K562 (cell line): ENCODE measurements at regions not wholly inside any gene's neighbourhood (a gene's known extent, or its start where the extent isn't known, plus 50 kb on each side); places are given as distances from the start of the nearest gene placed in this dataset.

ENCODE experiments used
- ATF1 ChIP-seq, 2 experiments: fragments of 450-650 bp in 1 of 2; IDR thresholded peaks; 2 replicates each; pipeline ENCODE4 v1.6.1; 2016; ENCODE audit warnings: missing compliant biosample characterization in 1 of 2, missing genetic modification characterization in 1 of 2
- CREB5 ChIP-seq: fragments of 250-450 bp; sonication (Bioruptor Pico); IDR thresholded peaks from 2 replicates; pipeline ENCODE4 v1.5.0; 2020; ENCODE audit warnings: mild to moderate bottlenecking
- ESRRA ChIP-seq: fragments of 450-650 bp; IDR thresholded peaks from 2 replicates; pipeline ENCODE4 v1.6.1; 2014; ENCODE audit warnings: low read depth, mild to moderate bottlenecking, moderate library complexity, borderline replicate concordance
- JUND ChIP-seq, 2 experiments: IDR thresholded peaks; 2 replicates in 1 of 2; 3 replicates in 1 of 2; pipeline ENCODE4 v1.6.1; 2011; ENCODE audit warnings: borderline replicate concordance in 2 of 2, low read depth in 2 of 2, low read length in 2 of 2, improper control_type of control experiment in 1 of 2, missing biosample characterization in 1 of 2, missing genetic modification characterization in 1 of 2, missing genetic modification reagents in 1 of 2
- MXI1 ChIP-seq: IDR thresholded peaks from 2 replicates; pipeline ENCODE4 v1.6.1; 2011; ENCODE audit warnings: low read depth, mild to moderate bottlenecking, improper control_type of control experiment, low read length
- NCOA6 ChIP-seq: fragments of 450-650 bp; IDR thresholded peaks from 2 replicates; pipeline ENCODE4 v1.6.1; 2017; ENCODE audit warnings: mild to moderate bottlenecking
- NKRF ChIP-seq: fragments of 450-650 bp; IDR thresholded peaks from 2 replicates; pipeline ENCODE4 v1.6.1; 2016; ENCODE audit warnings: borderline replicate concordance
- NR2C1 ChIP-seq, 2 experiments: fragments of 450-650 bp; IDR thresholded peaks; 2 replicates each; pipeline ENCODE4 v1.6.1; 2017; ENCODE audit warnings: mild to moderate bottlenecking in 2 of 2, antibody characterized with exemption in 1 of 2, inconsistent platforms in 1 of 2, missing compliant biosample characterization in 1 of 2, missing genetic modification characterization in 1 of 2
- PYGO2 ChIP-seq: fragments of 450-650 bp; IDR thresholded peaks from 2 replicates; pipeline ENCODE4 v1.6.1; 2016; ENCODE audit warnings: mild to moderate bottlenecking, missing genetic modification characterization, moderate library complexity, missing compliant biosample characterization
- RBM15 ChIP-seq: fragments of 200-400 bp; formaldehyde crosslinking; IDR thresholded peaks from 2 replicates; pipeline ENCODE4 v1.6.1; 2018; ENCODE audit warnings: mild to moderate bottlenecking, low read length, moderate library complexity; ENCODE audit not compliant: insufficient read depth
- SRF ChIP-seq, 2 experiments: fragments of 250-450, 450-650 bp in 1 of 2; sonication (Bioruptor Pico) in 1 of 2; sonication (generic) in 1 of 2; formaldehyde crosslinking; IDR thresholded peaks; 2 replicates each; pipeline versions ENCODE4 v1.5.0 to v1.5.1; 2020 to 2022; ENCODE audit warnings: mild to moderate bottlenecking in 1 of 2, missing genetic modification reagents in 1 of 2
- TAF9B ChIP-seq: fragments of 450-650 bp; IDR thresholded peaks from 2 replicates; pipeline ENCODE4 v1.6.1; 2018; ENCODE audit warnings: mild to moderate bottlenecking; ENCODE audit not compliant: partially characterized antibody
- TEAD1 ChIP-seq, 2 experiments: fragments of 450-650 bp in 1 of 2; sonication (generic) in 1 of 2; formaldehyde crosslinking; IDR thresholded peaks; 2 replicates each; pipeline versions ENCODE4 v1.4.0 to v1.8.0; 2020 to 2022; ENCODE audit warnings: mild to moderate bottlenecking in 2 of 2, missing genetic modification reagents in 1 of 2
- TEAD2 ChIP-seq: fragments of 450-650 bp; IDR thresholded peaks from 2 replicates; pipeline ENCODE4 v1.6.1; 2016; ENCODE audit warnings: missing genetic modification characterization, control low read depth, missing compliant biosample characterization
- USF1 ChIP-seq: sonication (generic); formaldehyde crosslinking; IDR thresholded peaks from 2 replicates; pipeline ENCODE4 v1.9.0; 2022; ENCODE audit warnings: mild to moderate bottlenecking, missing genetic modification reagents
- ZBED1 ChIP-seq: IDR thresholded peaks from 2 replicates; pipeline ENCODE4 v1.6.1; 2014
- ZBTB26 ChIP-seq: fragments of 450-650 bp; formaldehyde crosslinking; IDR thresholded peaks from 2 replicates; pipeline ENCODE4 v1.4.0; 2022; ENCODE audit warnings: missing genetic modification characterization
- ZNF282 ChIP-seq: sonication (generic); formaldehyde crosslinking; IDR thresholded peaks from 2 replicates; pipeline ENCODE4 v1.8.1; 2023; ENCODE audit warnings: missing genetic modification reagents
- TF ChIP-seq, protein P1 (sequence below): fragments of 450-650 bp; IDR thresholded peaks from one replicate; pipeline ENCODE4 v1.6.1; 2018; ENCODE audit warnings: mild to moderate bottlenecking, moderate library complexity; ENCODE audit not compliant: partially characterized antibody
- TF ChIP-seq, protein P2 (sequence below): fragments of 450-650 bp; conservative IDR thresholded peaks from 2 replicates; pipeline ENCODE4 v1.6.1; 2016; ENCODE audit warnings: missing genetic modification characterization, low read depth, mild to moderate bottlenecking, missing compliant biosample characterization, moderate library complexity

DNA sequence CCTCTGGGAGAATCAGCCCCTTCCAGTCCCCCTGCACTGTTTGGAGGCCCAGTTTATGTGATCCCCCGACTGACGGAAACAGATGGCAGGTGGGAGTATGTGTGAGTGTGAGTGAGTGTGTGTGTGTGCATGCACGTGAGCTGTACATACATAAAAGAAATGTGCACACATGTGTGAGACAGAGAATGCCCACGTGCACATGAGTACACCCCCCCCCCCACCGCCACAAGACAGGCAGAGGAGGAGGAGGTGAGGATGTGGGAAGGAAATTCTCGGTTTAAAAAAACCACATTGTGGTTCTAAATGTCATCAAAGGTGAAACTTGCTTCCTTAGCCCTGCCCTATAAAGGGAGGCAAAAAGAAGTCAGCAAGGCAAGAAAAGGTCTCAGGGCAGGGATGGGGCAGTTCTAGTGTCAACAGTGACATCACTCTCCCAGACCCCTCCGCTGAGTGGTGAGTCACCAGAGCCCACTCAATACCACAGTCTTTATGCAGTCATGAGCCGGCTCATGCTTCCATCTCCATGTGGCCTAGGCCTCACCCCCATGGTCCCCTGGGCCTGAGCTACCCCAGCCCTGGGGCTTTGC lies 79.2 kb upstream of the HSPA9 start (continued):
- TF ChIP-seq NKRF = no peak
- no peak for TF ChIP-seq NR2C1 (IDR thresholded peaks at IDR 0.05)
- TF ChIP-seq NR2C1 (tag; IDR thresholded peaks at IDR 0.05) = no peak
- TF ChIP-seq ZBED1 = no peak
- TF ChIP-seq, protein P1, sequence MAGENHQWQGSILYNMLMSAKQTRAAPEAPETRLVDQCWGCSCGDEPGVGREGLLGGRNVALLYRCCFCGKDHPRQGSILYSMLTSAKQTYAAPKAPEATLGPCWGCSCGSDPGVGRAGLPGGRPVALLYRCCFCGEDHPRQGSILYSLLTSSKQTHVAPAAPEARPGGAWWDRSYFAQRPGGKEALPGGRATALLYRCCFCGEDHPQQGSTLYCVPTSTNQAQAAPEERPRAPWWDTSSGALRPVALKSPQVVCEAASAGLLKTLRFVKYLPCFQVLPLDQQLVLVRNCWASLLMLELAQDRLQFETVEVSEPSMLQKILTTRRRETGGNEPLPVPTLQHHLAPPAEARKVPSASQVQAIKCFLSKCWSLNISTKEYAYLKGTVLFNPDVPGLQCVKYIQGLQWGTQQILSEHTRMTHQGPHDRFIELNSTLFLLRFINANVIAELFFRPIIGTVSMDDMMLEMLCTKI = no peak
- TF ChIP-seq SRF (CRISPR knock-in tag; IDR thresholded peaks at IDR 0.05) = no peak
- TF ChIP-seq, protein P2, sequence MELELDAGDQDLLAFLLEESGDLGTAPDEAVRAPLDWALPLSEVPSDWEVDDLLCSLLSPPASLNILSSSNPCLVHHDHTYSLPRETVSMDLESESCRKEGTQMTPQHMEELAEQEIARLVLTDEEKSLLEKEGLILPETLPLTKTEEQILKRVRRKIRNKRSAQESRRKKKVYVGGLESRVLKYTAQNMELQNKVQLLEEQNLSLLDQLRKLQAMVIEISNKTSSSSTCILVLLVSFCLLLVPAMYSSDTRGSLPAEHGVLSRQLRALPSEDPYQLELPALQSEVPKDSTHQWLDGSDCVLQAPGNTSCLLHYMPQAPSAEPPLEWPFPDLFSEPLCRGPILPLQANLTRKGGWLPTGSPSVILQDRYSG (tag) = no peak
- no peak for TF ChIP-seq PYGO2 (tag)
- no peak for TF ChIP-seq NCOA6
- peak; percentile 67; the same call in 1 of the 2 replicates for TF ChIP-seq JUND (IDR thresholded peaks at IDR 0.05; ENCODE audit: borderline replicate concordance, low read depth, low read length)
- no peak for TF ChIP-seq JUND (tag; IDR thresholded peaks at IDR 0.05; ENCODE audit: borderline replicate concordance, low read depth, low read length)
- no peak for TF ChIP-seq TEAD1 (CRISPR knock-in tag; IDR thresholded peaks at IDR 0.05)
- no peak for TF ChIP-seq CREB5
- no peak for TF ChIP-seq MXI1
- TF ChIP-seq ATF1 (CRISPR knock-in tag; IDR thresholded peaks at IDR 0.05) = no peak
- TF ChIP-seq ATF1 (tag; IDR thresholded peaks at IDR 0.05) = no peak
- TF ChIP-seq ZBTB26 (CRISPR knock-in tag) = no peak
- TF ChIP-seq ZNF282 = no peak
- no peak for TF ChIP-seq TEAD2
- peak; percentile 70; the same call in 1 of the 2 replicates for TF ChIP-seq ESRRA
- TF ChIP-seq RBM15 = no peak
- TF ChIP-seq TAF9B = no peak
- TF ChIP-seq USF1 (CRISPR knock-in tag) = peak; percentile 66
